ENCODE measurements at regions not wholly inside any gene's neighbourhood (a gene's known extent, or its start where the extent isn't known, plus 50 kb on each side); places are given as distances from the start of the nearest gene placed in this dataset.
"Not testable (repeated sequence)": the region's sequence is repeated elsewhere in the genome, so short reads cannot be mapped to it uniquely, and the experiment has no call there.

DNA sequence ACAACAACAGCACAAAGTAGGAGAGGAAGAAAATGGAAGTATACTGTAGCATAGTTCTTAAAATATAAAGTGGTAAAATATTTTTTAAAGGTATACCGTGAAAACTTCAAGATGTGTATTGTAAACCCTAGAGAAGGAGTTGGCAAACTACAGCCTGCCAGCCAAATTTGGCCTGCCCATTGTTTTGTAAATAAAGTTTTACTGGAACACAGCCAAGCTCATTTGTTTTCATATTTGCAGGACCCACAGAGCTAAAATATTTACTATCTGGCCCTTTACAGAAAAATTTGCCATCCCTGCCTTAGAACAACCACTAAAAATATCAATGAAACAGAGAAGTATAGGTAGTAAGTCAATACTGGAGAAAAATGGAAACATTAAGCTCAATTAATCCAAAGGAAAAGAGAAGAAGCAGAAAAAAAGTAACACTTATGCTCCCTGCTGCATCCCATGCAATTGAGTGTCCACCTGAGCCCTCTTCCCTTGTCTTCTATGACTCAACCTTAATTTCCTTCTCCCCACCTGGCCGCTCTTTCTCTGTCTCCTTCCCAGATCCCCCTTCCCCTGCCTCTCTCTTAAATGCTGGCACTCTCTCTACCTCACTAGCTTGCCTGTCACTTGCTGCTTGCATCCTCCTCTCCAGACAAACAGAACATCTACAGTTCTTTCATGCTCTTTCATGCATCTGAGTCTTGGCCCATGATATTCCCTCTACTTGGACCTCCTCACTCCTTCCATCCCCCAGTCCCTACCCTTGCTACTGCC is 50.6 kb upstream of the FER start:
- DNase-seq (ENCODE audit: extremely low spot score): no peak
- ChIA-PET POLR2A (interaction anchor here (4.2 kb wide), 1 partner anchor 31 kb away, joined by 17 read pairs; no protein-coding TSS in a partner anchor), CTCF (interaction anchor here (1.3 kb wide), 1 partner anchor 16 kb away, joined by 5 read pairs; no protein-coding TSS in a partner anchor)
- no peak for TF ChIP-seq SUZ12 (IDR thresholded peaks at IDR 0.05)
- TF ChIP-seq, protein P1, sequence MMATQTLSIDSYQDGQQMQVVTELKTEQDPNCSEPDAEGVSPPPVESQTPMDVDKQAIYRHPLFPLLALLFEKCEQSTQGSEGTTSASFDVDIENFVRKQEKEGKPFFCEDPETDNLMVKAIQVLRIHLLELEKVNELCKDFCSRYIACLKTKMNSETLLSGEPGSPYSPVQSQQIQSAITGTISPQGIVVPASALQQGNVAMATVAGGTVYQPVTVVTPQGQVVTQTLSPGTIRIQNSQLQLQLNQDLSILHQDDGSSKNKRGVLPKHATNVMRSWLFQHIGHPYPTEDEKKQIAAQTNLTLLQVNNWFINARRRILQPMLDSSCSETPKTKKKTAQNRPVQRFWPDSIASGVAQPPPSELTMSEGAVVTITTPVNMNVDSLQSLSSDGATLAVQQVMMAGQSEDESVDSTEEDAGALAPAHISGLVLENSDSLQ (IDR thresholded peaks at IDR 0.05): no peak
- no peak for TF ChIP-seq CTBP1 (IDR thresholded peaks at IDR 0.05; ENCODE audit: borderline replicate concordance)
- TF ChIP-seq TARDBP (IDR thresholded peaks at IDR 0.05): no peak
- no peak for TF ChIP-seq SP1 (IDR thresholded peaks at IDR 0.05)
- no peak for TF ChIP-seq LEF1 (IDR thresholded peaks at IDR 0.05; ENCODE audit: borderline replicate concordance)

DNA sequence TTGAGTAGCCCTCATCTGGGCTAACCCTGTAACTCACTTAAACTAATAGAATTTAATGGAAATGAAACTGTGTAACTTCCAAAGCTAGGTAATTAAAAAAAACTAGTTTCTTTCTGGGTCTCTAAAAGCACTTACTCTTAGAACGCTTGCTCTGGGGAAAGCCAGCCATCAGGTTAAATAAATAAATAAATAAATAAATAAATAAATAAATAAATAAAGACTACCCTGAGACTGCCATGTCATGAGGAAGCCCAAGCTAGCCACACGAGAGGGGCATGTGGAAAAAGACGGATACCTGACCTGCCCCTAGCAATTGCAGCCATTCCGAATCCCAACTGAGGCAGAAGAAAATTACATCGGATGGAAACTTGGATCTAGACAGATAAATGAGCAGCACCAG is 51.3 kb upstream of the FER start:
- ChIA-PET POLR2A (interaction anchor here (4.2 kb wide), 1 partner anchor 32 kb away, joined by 17 read pairs; no protein-coding TSS in a partner anchor), CTCF (no interaction called here)
- DNase-seq (ENCODE audit: extremely low spot score): no peak
- TF ChIP-seq ELF4 (IDR thresholded peaks at IDR 0.05): no peak
- no peak for TF ChIP-seq LEF1 (IDR thresholded peaks at IDR 0.05; ENCODE audit: borderline replicate concordance)
- no peak for TF ChIP-seq L3MBTL2 (conservative IDR thresholded peaks at IDR 0.05)
- no peak for TF ChIP-seq SP1 (IDR thresholded peaks at IDR 0.05)
- no peak for TF ChIP-seq FOXM1 (IDR thresholded peaks at IDR 0.05; ENCODE audit: borderline replicate concordance)
- no peak for TF ChIP-seq CTBP1 (IDR thresholded peaks at IDR 0.05; ENCODE audit: borderline replicate concordance)
- TF ChIP-seq HDGF (IDR thresholded peaks at IDR 0.05; ENCODE audit: borderline replicate concordance): no peak
- no peak for TF ChIP-seq FOXA1 (IDR thresholded peaks at IDR 0.05)
- no peak for TF ChIP-seq FOXK2 (IDR thresholded peaks at IDR 0.05)
- no peak for TF ChIP-seq ARNT (IDR thresholded peaks at IDR 0.05)
- TF ChIP-seq NFRKB (IDR thresholded peaks at IDR 0.05): no peak
- TF ChIP-seq, protein P1 (IDR thresholded peaks at IDR 0.05): no peak
- no peak for TF ChIP-seq ZNF384 (IDR thresholded peaks at IDR 0.05)
- no peak for TF ChIP-seq BHLHE40 (IDR thresholded peaks at IDR 0.05; ENCODE audit: borderline replicate concordance)
- no peak for TF ChIP-seq TARDBP (IDR thresholded peaks at IDR 0.05)
- no peak for TF ChIP-seq SUZ12 (IDR thresholded peaks at IDR 0.05)

GRCh38 chr5:108688485-108688884 is 59.2 kb upstream of the FER start:
- DNase-seq (ENCODE audit: extremely low spot score): no peak
- TF ChIP-seq FOXM1 (IDR thresholded peaks at IDR 0.05; ENCODE audit: borderline replicate concordance): no peak
- TF ChIP-seq L3MBTL2 (conservative IDR thresholded peaks at IDR 0.05): no peak
- TF ChIP-seq LEF1 (IDR thresholded peaks at IDR 0.05; ENCODE audit: borderline replicate concordance): no peak
- no peak for TF ChIP-seq FOXA1 (IDR thresholded peaks at IDR 0.05)
- no peak for TF ChIP-seq NFRKB (IDR thresholded peaks at IDR 0.05)
- TF ChIP-seq ELF4 (IDR thresholded peaks at IDR 0.05): no peak
- no peak for TF ChIP-seq ARNT (IDR thresholded peaks at IDR 0.05)
- TF ChIP-seq FOXK2 (IDR thresholded peaks at IDR 0.05): no peak
- TF ChIP-seq TARDBP (IDR thresholded peaks at IDR 0.05): no peak
- TF ChIP-seq SUZ12 (IDR thresholded peaks at IDR 0.05): no peak
- TF ChIP-seq CTBP1 (IDR thresholded peaks at IDR 0.05; ENCODE audit: borderline replicate concordance): no peak
- TF ChIP-seq, protein P1 (IDR thresholded peaks at IDR 0.05): no peak
- TF ChIP-seq HDGF (IDR thresholded peaks at IDR 0.05; ENCODE audit: borderline replicate concordance): no peak
- ChIA-PET CTCF (interaction anchor here (1.3 kb wide), 1 partner anchor 46 kb away, joined by 4 read pairs; no protein-coding TSS in a partner anchor), POLR2A (interaction anchor here (1.1 to 1.5 kb wide), 2 partner anchors 39 to 60 kb away, joined by 4 to 5 read pairs; no protein-coding TSS in a partner anchor)

DNA sequence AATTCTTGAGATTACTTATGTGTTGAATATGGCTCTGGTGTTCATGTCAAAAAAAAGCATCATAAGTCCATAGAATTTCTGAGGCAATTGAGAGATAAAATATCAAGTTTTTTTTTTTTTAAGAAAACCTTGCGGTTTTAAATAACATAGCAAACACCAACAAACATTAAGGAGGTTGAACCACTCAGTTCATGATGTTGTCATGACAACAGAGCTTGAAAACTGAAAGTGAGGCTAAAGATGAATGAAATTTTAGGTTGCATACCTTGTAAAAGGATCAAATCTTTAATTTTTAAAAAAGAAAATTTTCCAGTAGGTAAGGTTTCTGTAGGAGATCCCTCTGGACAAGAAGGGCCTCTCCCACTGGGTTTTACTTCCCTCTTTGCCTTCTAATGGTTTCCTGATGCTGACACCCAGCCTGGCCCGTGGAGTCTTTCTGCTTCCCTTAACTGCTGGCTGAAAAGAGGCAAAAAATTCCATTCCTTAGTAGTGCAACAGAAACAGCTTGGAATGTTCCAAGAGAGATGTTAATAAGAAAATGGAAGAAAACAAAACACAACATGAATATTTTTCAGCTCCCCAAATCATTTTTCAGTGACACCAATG is 60.0 kb upstream of the FER start:
- TF ChIP-seq NFRKB (IDR thresholded peaks at IDR 0.05) (no peak), FOXM1 (IDR thresholded peaks at IDR 0.05; ENCODE audit: borderline replicate concordance) (no peak), L3MBTL2 (conservative IDR thresholded peaks at IDR 0.05) (no peak), FOXA1 (IDR thresholded peaks at IDR 0.05) (no peak), LEF1 (IDR thresholded peaks at IDR 0.05; ENCODE audit: borderline replicate concordance) (no peak)
- TF ChIP-seq, protein P1 (IDR thresholded peaks at IDR 0.05): no peak
- ChIA-PET CTCF (interaction anchor here (0.6 to 1.3 kb wide), 2 partner anchors 45 to 100 kb away, joined by 3 to 4 read pairs; no protein-coding TSS in a partner anchor), POLR2A (interaction anchor here (1.1 to 1.5 kb wide), 2 partner anchors 40 to 61 kb away, joined by 4 to 5 read pairs; no protein-coding TSS in a partner anchor)
- DNase-seq (ENCODE audit: extremely low spot score): no peak

DNA sequence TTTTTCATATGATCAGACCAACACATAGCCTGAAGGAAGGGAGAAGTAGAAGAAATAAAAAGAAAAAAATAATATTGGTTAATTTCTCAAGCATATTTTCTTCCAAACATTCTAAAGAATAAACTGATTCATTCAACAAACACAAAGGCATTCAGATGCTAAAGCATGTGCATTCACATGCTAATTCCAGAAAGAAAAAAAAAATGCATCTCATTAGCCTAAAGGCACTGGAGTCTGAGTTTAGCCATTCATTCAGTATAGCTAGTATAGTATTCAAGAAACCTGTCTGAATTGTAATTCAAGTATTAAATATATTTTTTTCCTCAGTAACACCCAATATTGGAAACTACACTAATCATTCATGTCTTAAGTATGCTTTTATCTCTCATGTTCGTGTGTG is 61.0 kb upstream of the FER start:
- TF ChIP-seq FOXM1 (IDR thresholded peaks at IDR 0.05; ENCODE audit: borderline replicate concordance) (no peak), FOXK2 (IDR thresholded peaks at IDR 0.05) (no peak), SUZ12 (IDR thresholded peaks at IDR 0.05) (no peak), NFRKB (IDR thresholded peaks at IDR 0.05) (no peak), ELF4 (IDR thresholded peaks at IDR 0.05) (no peak), TARDBP (IDR thresholded peaks at IDR 0.05) (no peak), L3MBTL2 (conservative IDR thresholded peaks at IDR 0.05) (no peak), BHLHE40 (IDR thresholded peaks at IDR 0.05; ENCODE audit: borderline replicate concordance) (no peak), SP1 (IDR thresholded peaks at IDR 0.05) (no peak), LEF1 (IDR thresholded peaks at IDR 0.05; ENCODE audit: borderline replicate concordance) (no peak), FOXA1 (IDR thresholded peaks at IDR 0.05) (no peak), CTBP1 (IDR thresholded peaks at IDR 0.05; ENCODE audit: borderline replicate concordance) (no peak), ARNT (IDR thresholded peaks at IDR 0.05) (no peak), ZNF384 (IDR thresholded peaks at IDR 0.05) (no peak), HDGF (IDR thresholded peaks at IDR 0.05; ENCODE audit: borderline replicate concordance) (no peak)
- DNase-seq (ENCODE audit: extremely low spot score): no peak
- ChIA-PET CTCF (interaction anchor here (0.6 kb wide), 1 partner anchor 101 kb away, joined by 3 read pairs; no protein-coding TSS in a partner anchor), POLR2A (no interaction called here)

DNA sequence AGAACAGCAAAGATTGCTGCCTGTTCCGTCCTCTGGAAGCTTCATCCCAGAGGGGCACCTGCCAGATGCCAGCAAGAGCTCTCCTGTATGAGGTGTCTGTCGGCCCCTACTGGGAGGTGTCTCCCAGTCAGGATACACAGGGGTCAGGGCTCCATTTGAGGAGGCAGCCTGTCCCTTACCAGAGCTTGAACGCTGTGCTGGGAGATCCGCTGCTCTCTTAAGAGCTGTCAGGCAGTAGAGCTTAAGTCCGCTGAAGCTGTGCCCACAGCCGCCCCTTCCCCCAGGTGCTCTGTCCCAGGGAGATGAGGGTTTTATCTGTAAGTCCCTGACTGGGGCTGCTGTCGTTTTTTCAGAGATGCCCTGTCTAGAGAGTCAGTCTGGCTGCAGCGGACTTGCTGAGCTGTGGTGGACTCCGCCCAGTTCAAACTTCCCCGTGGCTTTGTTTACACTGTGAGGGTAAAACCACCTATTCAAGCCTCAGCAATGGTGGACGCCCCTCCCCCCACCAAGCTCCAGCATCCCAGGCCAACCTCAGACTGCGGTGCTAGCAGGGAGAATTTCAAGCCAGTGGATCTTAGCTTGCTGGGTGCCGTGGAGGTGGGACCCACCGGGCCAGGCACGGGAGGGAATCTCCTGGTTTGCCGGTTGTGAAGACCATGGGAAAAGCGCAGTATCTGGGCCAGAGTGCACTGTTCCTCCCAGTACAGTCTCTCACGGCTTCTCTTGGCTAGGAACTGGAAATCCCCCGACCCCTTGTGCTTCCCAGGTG is 62.1 kb upstream of the FER start:
- DNase-seq (ENCODE audit: extremely low spot score): not testable (repeated sequence)
- ChIA-PET POLR2A (interaction anchor here (1.1 kb wide), 1 partner anchor 42 kb away, joined by 3 read pairs; no protein-coding TSS in a partner anchor), CTCF (interaction anchor here (0.6 kb wide), 1 partner anchor 26 kb away, joined by 3 read pairs; no protein-coding TSS in a partner anchor)

Measured in HEK293T (cell line).